Neuronal stem cell (in vitro differentiated cells): ENCODE measurements at regions not wholly inside any gene's neighbourhood (a gene's known extent, or its start where the extent isn't known, plus 50 kb on each side); places are given as distances from the start of the nearest gene placed in this dataset.

Source experiments
- DNase-seq: peaks from one replicate; pipeline ENCODE4 v3.0.0-alpha.2; 2013; ENCODE audit warnings: low spot score
- H2AFZ ChIP-seq: one replicate; pipeline ENCODE4 v1.6.1; 2013; ENCODE audit warnings: mild to moderate bottlenecking, low read length, inconsistent platforms
- H2AK5ac ChIP-seq: 2 replicates; pipeline ENCODE4 v1.6.1; 2013; ENCODE audit warnings: low read depth, mild to moderate bottlenecking, inconsistent platforms, low read length, moderate library complexity, mixed read lengths
- H2BK120ac ChIP-seq: 2 replicates; pipeline ENCODE4 v1.6.1; 2013; ENCODE audit warnings: low read depth, mild to moderate bottlenecking, inconsistent platforms, low read length, moderate library complexity, mixed read lengths
- H2BK12ac ChIP-seq: one replicate; pipeline ENCODE4 v1.6.1; 2013; ENCODE audit warnings: low read length, inconsistent platforms
- H2BK15ac ChIP-seq: 2 replicates; pipeline ENCODE4 v1.6.1; 2013; ENCODE audit warnings: mild to moderate bottlenecking, low read length, inconsistent platforms, mixed read lengths
- H2BK5ac ChIP-seq: one replicate; pipeline ENCODE4 v1.6.1; 2013; ENCODE audit warnings: inconsistent platforms, mild to moderate bottlenecking, low read length, moderate library complexity
- H3K14ac ChIP-seq: one replicate; pipeline ENCODE4 v1.6.1; 2013; ENCODE audit warnings: low read length, inconsistent platforms
- H3K18ac ChIP-seq: 2 replicates; pipeline ENCODE4 v1.6.1; 2013; ENCODE audit warnings: low read length, inconsistent platforms
- H3K23ac ChIP-seq: 2 replicates; pipeline ENCODE4 v1.6.1; 2013; ENCODE audit warnings: low read depth, mild to moderate bottlenecking, mixed read lengths, low read length, inconsistent platforms; ENCODE audit not compliant: poor library complexity
- H3K27ac ChIP-seq: replicated peaks from 3 replicates; pipeline ENCODE4 v1.5.1; 2013; ENCODE audit warnings: low read length, inconsistent platforms
- H3K27me3 ChIP-seq, 3 experiments: 2 replicates each; pipeline ENCODE4 v1.6.1; 2013; ENCODE audit warnings: low read length in 3 of 3, mild to moderate bottlenecking in 2 of 3, inconsistent platforms in 1 of 3, low read depth in 1 of 3, mixed read lengths in 1 of 3, moderate library complexity in 1 of 3; ENCODE audit not compliant: control insufficient read depth in 3 of 3, insufficient read depth in 3 of 3
- H3K36me3 ChIP-seq, 2 donors: replicated peaks in 1 of 2; 2 replicates each; pipeline ENCODE4 v1.6.1; 2013; ENCODE audit warnings: low read length in 2 of 2; ENCODE audit not compliant: control insufficient read depth in 2 of 2, insufficient read depth in 2 of 2
- H3K4ac ChIP-seq: 2 replicates; pipeline ENCODE4 v1.6.1; 2013; ENCODE audit warnings: inconsistent platforms, mild to moderate bottlenecking, low read length, moderate library complexity
- H3K4me1 ChIP-seq, 2 donors: 1 replicate in 1 of 2; 2 replicates in 1 of 2; pipeline ENCODE4 v1.6.1; 2013; ENCODE audit warnings: low read length in 2 of 2, low read depth in 1 of 2; ENCODE audit not compliant: control insufficient read depth in 2 of 2, insufficient read depth in 1 of 2
- H3K4me2 ChIP-seq: one replicate; pipeline ENCODE4 v1.6.1; 2013; ENCODE audit warnings: mild to moderate bottlenecking, low read length, inconsistent platforms; ENCODE audit not compliant: insufficient read depth, poor library complexity, severe bottlenecking
- H3K4me3 ChIP-seq, 2 donors: 2 replicates each; pipeline ENCODE4 v1.5.1; 2013; ENCODE audit warnings: low read length in 2 of 2, mild to moderate bottlenecking in 2 of 2, inconsistent platforms in 1 of 2, moderate library complexity in 1 of 2
- H3K79me1 ChIP-seq: one replicate; pipeline ENCODE4 v1.6.1; 2013; ENCODE audit warnings: low read depth, mild to moderate bottlenecking, inconsistent platforms, low read length, moderate library complexity
- H3K9ac ChIP-seq: one replicate; pipeline ENCODE4 v1.6.1; 2013; ENCODE audit warnings: mild to moderate bottlenecking, low read depth, low read length, inconsistent platforms; ENCODE audit not compliant: poor library complexity
- H3K9me3 ChIP-seq, 2 donors: replicated peaks in 1 of 2; 2 replicates each; pipeline versions ENCODE3 to v1.6.1; 2013; ENCODE audit warnings: low read length in 2 of 2, mild to moderate bottlenecking in 2 of 2, inconsistent platforms in 1 of 2, low read depth in 1 of 2, mixed read lengths in 1 of 2, moderate library complexity in 1 of 2; ENCODE audit not compliant: control insufficient read depth in 2 of 2, insufficient read depth in 1 of 2
- H4K8ac ChIP-seq: one replicate; pipeline ENCODE4 v1.6.1; 2013; ENCODE audit warnings: low read depth, mild to moderate bottlenecking, inconsistent platforms, low read length, moderate library complexity
- H4K91ac ChIP-seq: one replicate; pipeline ENCODE4 v1.6.1; 2013; ENCODE audit warnings: low read length, low read depth, mild to moderate bottlenecking, inconsistent platforms; ENCODE audit not compliant: poor library complexity
- WGBS, 2 donors: extraction: QIAGEN DNeasy Blood & Tissue Kit; methylation state at CpG; one replicate each; pipeline ENCODE4 v1.1.7; 2013; ENCODE audit warnings: missing lambda C conversion rate in 2 of 2, mixed read lengths in 1 of 2; ENCODE audit not compliant: insufficient read length in 2 of 2, insufficient replicate concordance in 1 of 2; ENCODE audit errors: extremely low coverage in 2 of 2; 5-methylcytosine and 5-hydroxymethylcytosine counted together

- no peak for DNase-seq
- Histone ChIP-seq H3K27me3 (no peaks in the 10 kb centered on the region), H3K23ac (no peak overlapping the region), H2BK120ac (no peak overlapping the region), H2BK5ac (no peak overlapping the region), H3K79me1 (no peaks in the 10 kb centered on the region), H3K4ac (no peak overlapping the region), H2BK12ac (no peak overlapping the region), H2BK15ac (no peak overlapping the region), H3K27ac (no peak overlapping the region), H3K9ac (no peak overlapping the region), H3K4me3 (no peak overlapping the region), H3K14ac (no peak overlapping the region), H4K8ac (no peak overlapping the region), H3K4me1 (peaks cover 6 to 24% of the 10 kb centered on the region in 2 donors), H3K36me3 (peaks cover 0 to 7% of the 10 kb centered on the region in 2 donors), H3K18ac (no peak overlapping the region), H3K9me3 (no peaks in the 10 kb centered on the region), H3K4me2 (no peak overlapping the region), H4K91ac (no peak overlapping the region), H2AFZ (no peak overlapping the region), H2AK5ac (no peak overlapping the region)
- no CpG with 5 or more reads among the region's 4 CpGs for WGBS, 2 donors
Observed at GRCh38 chr2:10212827-10213226, 89.9 kb upstream of the HPCAL1 start.

DNA sequence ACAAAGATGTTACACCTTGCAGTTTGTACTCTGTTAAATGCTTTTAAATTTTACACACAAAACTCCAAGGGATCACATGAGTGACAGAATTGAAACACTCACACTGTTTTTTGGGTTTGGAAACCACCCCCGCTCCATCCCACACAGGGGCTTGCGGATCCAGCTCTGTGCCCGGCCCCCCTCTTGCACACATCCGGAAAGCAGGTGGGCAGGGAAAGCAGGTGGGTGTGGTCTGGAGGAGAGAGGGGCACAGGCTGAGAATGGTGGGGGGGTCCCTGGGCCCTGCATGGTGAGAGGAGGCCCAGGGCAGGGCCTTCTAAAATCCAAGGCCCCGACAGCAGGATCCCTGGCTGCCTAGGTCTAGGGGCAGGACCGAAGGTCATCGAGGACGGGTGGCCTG is 88.5 kb upstream of the HPCAL1 start:
- no peak overlapping the region for H2AFZ ChIP-seq
- H3K4me1 ChIP-seq = peaks cover 9 to 25% of the 10 kb centered on the region in 2 donors
- H2AK5ac ChIP-seq = no peak overlapping the region
- no peak overlapping the region for H2BK120ac ChIP-seq
- H3K14ac ChIP-seq = no peak overlapping the region
- H3K9ac ChIP-seq = no peak overlapping the region
- no peak overlapping the region for H3K4me3 ChIP-seq
- no peak overlapping the region for H4K91ac ChIP-seq
- DNase-seq = no peak
- peak overlapping the region; percentile 45 for H3K23ac ChIP-seq
- H3K18ac ChIP-seq = no peak overlapping the region
- no peak overlapping the region for H2BK5ac ChIP-seq
- H3K79me1 ChIP-seq = no peaks in the 10 kb centered on the region
- H2BK15ac ChIP-seq = no peak overlapping the region
- WGBS, 2 donors = no CpG with 5 or more reads among the region's 8 CpGs
- H3K27ac ChIP-seq = no peak overlapping the region
- no peaks in the 10 kb centered on the region for H3K9me3 ChIP-seq
- H3K27me3 ChIP-seq = no peaks in the 10 kb centered on the region
- H3K4me2 ChIP-seq = no peak overlapping the region
- no peak overlapping the region for H4K8ac ChIP-seq
- H3K36me3 ChIP-seq = peaks cover 0 to 7% of the 10 kb centered on the region in 2 donors
- no peak overlapping the region for H3K4ac ChIP-seq
- H2BK12ac ChIP-seq = no peak overlapping the region

DNA sequence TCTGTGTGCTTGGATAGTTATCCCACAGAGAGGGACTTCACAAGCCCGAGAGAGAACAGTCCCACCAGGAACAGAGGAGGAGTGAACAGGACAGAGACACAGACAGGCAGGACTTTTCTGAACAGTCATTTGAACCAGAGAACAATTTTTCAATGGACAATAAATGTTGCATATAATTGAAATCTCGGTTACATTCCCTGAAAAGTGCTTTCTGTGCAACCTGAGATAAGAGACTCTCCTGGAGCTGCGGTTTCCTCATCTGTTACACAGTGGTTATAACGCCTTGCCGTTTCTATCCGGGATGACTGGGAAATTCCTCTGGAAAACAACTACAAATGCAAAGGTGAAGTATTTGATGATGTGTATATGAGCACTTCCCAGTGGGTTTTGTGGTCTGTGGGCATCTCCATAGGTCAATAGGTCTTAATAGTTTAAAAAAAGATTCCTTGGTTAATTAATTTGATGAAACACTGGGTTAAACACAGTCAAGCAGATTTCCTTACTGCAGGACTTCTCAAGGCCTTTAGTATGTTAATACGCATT is 87.2 kb upstream of the HPCAL1 start:
- no CpG with 5 or more reads among the region's 7 CpGs for WGBS, 2 donors
- no peak overlapping the region for H2BK12ac ChIP-seq

GRCh38 chr2:10216677-10217488 is 85.8 kb upstream of the HPCAL1 start:
- no peak for DNase-seq

More for the DNA sequence above, 87.2 kb upstream of the HPCAL1 start:
- no peak overlapping the region for H3K4me3 ChIP-seq
- H3K18ac ChIP-seq = no peak overlapping the region
- H2BK15ac ChIP-seq = no peak overlapping the region
- H4K91ac ChIP-seq = no peak overlapping the region
- H2BK5ac ChIP-seq = no peak overlapping the region
- no peak overlapping the region for H3K4ac ChIP-seq
- no peak overlapping the region for H2BK120ac ChIP-seq
- H3K9me3 ChIP-seq = no peaks in the 10 kb centered on the region
- peaks cover 12 to 25% of the 10 kb centered on the region in 2 donors for H3K4me1 ChIP-seq
- H3K4me2 ChIP-seq = no peak overlapping the region
- H3K9ac ChIP-seq = no peak overlapping the region
- no peak overlapping the region for H2AFZ ChIP-seq
- DNase-seq = no peak
- H2AK5ac ChIP-seq = no peak overlapping the region
- no peak overlapping the region for H3K23ac ChIP-seq
- H3K14ac ChIP-seq = no peak overlapping the region
- H3K36me3 ChIP-seq = peaks cover 0 to 5% of the 10 kb centered on the region in 2 donors
- no peak overlapping the region for H3K27ac ChIP-seq
- no peaks in the 10 kb centered on the region for H3K27me3 ChIP-seq
- no peaks in the 10 kb centered on the region for H3K79me1 ChIP-seq
- H4K8ac ChIP-seq = no peak overlapping the region

More at GRCh38 chr2:10216677-10217488, 85.8 kb upstream of the HPCAL1 start:
- Histone ChIP-seq H3K27ac (no peak overlapping the region), H4K8ac (no peak overlapping the region), H2BK120ac (no peak overlapping the region), H3K79me1 (no peaks in the 10 kb centered on the region), H2BK5ac (no peak overlapping the region), H2AFZ (no peak overlapping the region), H3K9ac (peak overlapping the region; percentile 27), H3K27me3 (no peaks in the 10 kb centered on the region), H2AK5ac (peak overlapping the region; percentile 54), H3K4ac (no peak overlapping the region), H3K9me3 (no peaks in the 10 kb centered on the region), H3K4me1 (peaks cover 12 to 25% of the 10 kb centered on the region in 2 donors), H4K91ac (no peak overlapping the region), H3K4me2 (no peak overlapping the region), H3K4me3 (no peak overlapping the region), H2BK15ac (no peak overlapping the region), H3K36me3 (no peaks in the 10 kb centered on the region), H2BK12ac (no peak overlapping the region), H3K18ac (peak overlapping the region; percentile 93), H3K14ac (no peak overlapping the region), H3K23ac (no peak overlapping the region)
- WGBS, 2 donors = no CpG with 5 or more reads among the region's 28 CpGs
